H1 (cell line): ENCODE measurements at regions not wholly inside any gene's neighbourhood (a gene's known extent, or its start where the extent isn't known, plus 50 kb on each side); places are given as distances from the start of the nearest gene placed in this dataset.

Experiments
- EZH2 ChIP-seq: fragments of 200-600 bp; sonication (generic); IDR thresholded peaks from 2 replicates; pipeline ENCODE4 v1.7.1; 2012; ENCODE audit warnings: low read depth, mild to moderate bottlenecking, moderate library complexity, low read length, inconsistent platforms; ENCODE audit not compliant: severe bottlenecking
- POLR2A ChIP-seq, 2 experiments: IDR thresholded peaks; 1 replicate in 1 of 2; 2 replicates in 1 of 2; pipeline ENCODE4 v1.6.1; 2011; ENCODE audit warnings: low read depth in 2 of 2, low read length in 2 of 2, mild to moderate bottlenecking in 2 of 2; ENCODE audit errors: control extremely low read depth in 1 of 2
- RXRA ChIP-seq: IDR thresholded peaks from 2 replicates; pipeline ENCODE4 v1.6.1; 2011; ENCODE audit warnings: low read depth, mild to moderate bottlenecking, low read length, moderate library complexity; ENCODE audit not compliant: insufficient read depth
- SIN3A ChIP-seq, 2 experiments: IDR thresholded peaks in 1 of 2; conservative IDR thresholded peaks in 1 of 2; 2 replicates each; pipeline ENCODE4 v1.6.1; 2011 to 2012; ENCODE audit warnings: low read length in 2 of 2, improper control_type of control experiment in 1 of 2, low read depth in 1 of 2, mild to moderate bottlenecking in 1 of 2
- SP2 ChIP-seq: IDR thresholded peaks from 2 replicates; pipeline ENCODE4 v1.6.1; 2012; ENCODE audit warnings: mild to moderate bottlenecking, low read length, inconsistent platforms
- TBP ChIP-seq: IDR thresholded peaks from 2 replicates; pipeline ENCODE4 v1.6.1; 2011; ENCODE audit warnings: low read depth, low read length, improper control_type of control experiment
- TCF12 ChIP-seq: IDR thresholded peaks from 2 replicates; pipeline ENCODE4 v1.6.1; 2011; ENCODE audit warnings: low read depth, mild to moderate bottlenecking, low read length
- YY1 ChIP-seq: IDR thresholded peaks from 2 replicates; pipeline ENCODE4 v1.6.1; 2011; ENCODE audit warnings: low read depth, mild to moderate bottlenecking, low read length
- TF ChIP-seq, protein P1 (sequence below), 3 experiments: IDR thresholded peaks; 1 replicate in 2 of 3; 2 replicates in 1 of 3; pipeline versions ENCODE4 v1.5.1 to v1.6.1; 2011; ENCODE audit warnings: low read length in 3 of 3, mild to moderate bottlenecking in 3 of 3, inconsistent platforms in 2 of 3, low read depth in 1 of 3, moderate library complexity in 1 of 3; ENCODE audit not compliant: insufficient read depth in 1 of 3; ENCODE audit errors: control extremely low read depth in 1 of 3

- TF ChIP-seq TCF12 (no peak), TBP (no peak), EZH2 (no peak), YY1 (no peak), SIN3A (conservative IDR thresholded peaks at IDR 0.05 in 1 of 2, IDR thresholded peaks at IDR 0.05 in 1 of 2; ENCODE audit: low read depth in 1 of 2, low read length in 2 of 2) (no peak), SP2 (no peak), RXRA (no peak), POLR2A (IDR thresholded peaks at IDR 0.05; ENCODE audit: control extremely low read depth in 1 of 2, low read depth in 2 of 2, low read length in 2 of 2) (no peak)
- TF ChIP-seq, protein P1, sequence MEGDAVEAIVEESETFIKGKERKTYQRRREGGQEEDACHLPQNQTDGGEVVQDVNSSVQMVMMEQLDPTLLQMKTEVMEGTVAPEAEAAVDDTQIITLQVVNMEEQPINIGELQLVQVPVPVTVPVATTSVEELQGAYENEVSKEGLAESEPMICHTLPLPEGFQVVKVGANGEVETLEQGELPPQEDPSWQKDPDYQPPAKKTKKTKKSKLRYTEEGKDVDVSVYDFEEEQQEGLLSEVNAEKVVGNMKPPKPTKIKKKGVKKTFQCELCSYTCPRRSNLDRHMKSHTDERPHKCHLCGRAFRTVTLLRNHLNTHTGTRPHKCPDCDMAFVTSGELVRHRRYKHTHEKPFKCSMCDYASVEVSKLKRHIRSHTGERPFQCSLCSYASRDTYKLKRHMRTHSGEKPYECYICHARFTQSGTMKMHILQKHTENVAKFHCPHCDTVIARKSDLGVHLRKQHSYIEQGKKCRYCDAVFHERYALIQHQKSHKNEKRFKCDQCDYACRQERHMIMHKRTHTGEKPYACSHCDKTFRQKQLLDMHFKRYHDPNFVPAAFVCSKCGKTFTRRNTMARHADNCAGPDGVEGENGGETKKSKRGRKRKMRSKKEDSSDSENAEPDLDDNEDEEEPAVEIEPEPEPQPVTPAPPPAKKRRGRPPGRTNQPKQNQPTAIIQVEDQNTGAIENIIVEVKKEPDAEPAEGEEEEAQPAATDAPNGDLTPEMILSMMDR (IDR thresholded peaks at IDR 0.05; ENCODE audit: control extremely low read depth in 1 of 3, insufficient read depth in 1 of 3, low read depth in 1 of 3, low read length in 3 of 3), result no peak
Observed at GRCh38 chrX:39601231-39602177, 496.3 kb downstream of the BCOR start.
